PC-3 (cell line): ENCODE measurements at regions not wholly inside any gene's neighbourhood (a gene's known extent, or its start where the extent isn't known, plus 50 kb on each side); places are given as distances from the start of the nearest gene placed in this dataset.

Experiments
- ATAC-seq: fragments of 200-7000 bp; cut with Tn5 transposase; 2 replicates; pipeline ENCODE4 v1.9.1; 2020; ENCODE audit warnings: mild to moderate bottlenecking, moderate library complexity
- BruUV-seq: library from RNA; stranded (reverse); fragments of 400-500 nt; replicated peaks from 2 replicates; lab custom pipeline; 2021; lab: Mats Ljungman, UMichigan
- CTCF ChIA-PET: fragments of 300-600 bp; sonication (Branson Sonifier 250); formaldehyde crosslinking; loops from one replicate; lab custom pipeline; 2022; ENCODE audit warnings: antibody characterized with exemption; lab: Charles Lee
- POLR2A ChIA-PET: fragments of 300-600 bp; sonication (Branson Sonifier 250); formaldehyde crosslinking; loops from one replicate; lab custom pipeline; 2022; ENCODE audit warnings: antibody characterized with exemption; ENCODE audit not compliant: unreplicated experiment; lab: Charles Lee
- DNase-seq: peaks from one replicate; pipeline ENCODE4 v3.0.0-alpha.2; 2015
- H2AFZ ChIP-seq: fragments of 300-600 bp; sonication (generic); 2 replicates; pipeline ENCODE4 v1.6.0; 2016; ENCODE audit warnings: antibody characterized with exemption, low read length
- H3F3A ChIP-seq: fragments of 300-600 bp; sonication (generic); one replicate; pipeline ENCODE4 v1.6.0; 2017; ENCODE audit warnings: antibody characterized with exemption, low read length, control low read depth, mild to moderate bottlenecking; ENCODE audit not compliant: unreplicated experiment
- H3K27ac ChIP-seq: fragments of 300-600 bp; sonication (generic); 2 replicates; pipeline ENCODE4 v1.5.1; 2016; ENCODE audit warnings: mild to moderate bottlenecking, low read length
- H3K27me3 ChIP-seq: fragments of 300-600 bp; sonication (generic); 2 replicates; pipeline ENCODE4 v1.6.1; 2016; ENCODE audit warnings: low read length, mixed read lengths
- H3K36me3 ChIP-seq: fragments of 300-600 bp; sonication (generic); 2 replicates; pipeline ENCODE4 v1.6.1; 2016; ENCODE audit warnings: low read depth, mixed run types, low read length, mixed read lengths
- H3K4me1 ChIP-seq: fragments of 300-600 bp; sonication (generic); 2 replicates; pipeline ENCODE4 v1.5.1; 2016; ENCODE audit warnings: low read length; ENCODE audit not compliant: insufficient read depth
- H3K4me2 ChIP-seq: fragments of 300-600 bp; sonication (generic); 2 replicates; pipeline ENCODE4 v1.6.0; 2016; ENCODE audit warnings: low read length
- H3K4me3 ChIP-seq: fragments of 300-600 bp; sonication (generic); 2 replicates; pipeline ENCODE4 v1.5.1; 2016; ENCODE audit warnings: mild to moderate bottlenecking, low read length, mixed read lengths
- H3K79me2 ChIP-seq: fragments of 300-600 bp; sonication (generic); 2 replicates; pipeline ENCODE4 v1.6.1; 2017; ENCODE audit warnings: low read length, mixed read lengths
- H3K9ac ChIP-seq: fragments of 300-600 bp; sonication (generic); 2 replicates; pipeline ENCODE4 v1.6.0; 2016; ENCODE audit warnings: mild to moderate bottlenecking, low read length
- H3K9me2 ChIP-seq: fragments of 300-600 bp; sonication (generic); replicated peaks from 2 replicates; pipeline ENCODE4 v1.6.1; 2016; ENCODE audit warnings: mixed run types, low read length, mixed read lengths
- H3K9me3 ChIP-seq: fragments of 300-600 bp; sonication (generic); 2 replicates; pipeline ENCODE4 v1.6.1; 2016; ENCODE audit warnings: low read length, mixed read lengths
- H4K20me1 ChIP-seq: fragments of 300-600 bp; sonication (generic); 2 replicates; pipeline ENCODE4 v1.6.1; 2016; ENCODE audit warnings: low read length, mixed read lengths
- CTCF ChIP-seq: fragments of 300-600 bp; sonication (generic); conservative IDR thresholded peaks from 2 replicates; pipeline ENCODE4 v1.5.1; 2017; ENCODE audit warnings: antibody characterized with exemption, low read depth, mild to moderate bottlenecking, low read length
- EZH2 ChIP-seq: fragments of 300-600 bp; sonication (generic); IDR thresholded peaks from one replicate; pipeline ENCODE4 v1.6.1; 2017; ENCODE audit warnings: antibody characterized with exemption, mild to moderate bottlenecking, low read length; ENCODE audit not compliant: unreplicated experiment
- EZH2phosphoT487 ChIP-seq: fragments of 300-600 bp; sonication (generic); IDR thresholded peaks from 2 replicates; pipeline ENCODE4 v1.6.1; 2018; ENCODE audit warnings: mild to moderate bottlenecking, antibody characterized with exemption, low read length, borderline replicate concordance
- intact Hi-C: fragments of 100-400 bp; cut with micrococcal nuclease; formaldehyde crosslinking; loops from 2 replicates; pipeline ENCODE4 v1.9.0; 2023

- BruUV-seq, result no TSS peak
- CTCF ChIA-PET, result no interaction called here
- ATAC-seq, result no peak
These were observed 147.2 kb upstream of the CD180 start for GRCh38 chr5:67343835-67344234.

GRCh38 chr5:67341478-67341877 lies 144.9 kb upstream of the CD180 start:
- no peak overlapping the region for H3K27ac ChIP-seq
- no peaks in the 10 kb centered on the region for H3K79me2 ChIP-seq
- no peak overlapping the region for H3K9ac ChIP-seq
- no peak overlapping the region for H3K4me2 ChIP-seq
- H3F3A ChIP-seq, result no peaks in the 10 kb centered on the region
- TF ChIP-seq CTCF, result no peak
- TF ChIP-seq EZH2, result no peak
- TF ChIP-seq EZH2phosphoT487, result no peak
- H3K27me3 ChIP-seq, result no peaks in the 10 kb centered on the region
- intact Hi-C loops, result no loop called here
- no peaks in the 10 kb centered on the region for H3K9me3 ChIP-seq
- DNase-seq, result no peak
- H4K20me1 ChIP-seq, result no peaks in the 10 kb centered on the region
- no peak overlapping the region for H3K4me3 ChIP-seq
- no peak for ATAC-seq
- BruUV-seq, result no TSS peak
- H3K9me2 ChIP-seq, result no peaks in the 10 kb centered on the region
- CTCF ChIA-PET, result no interaction called here
- H2AFZ ChIP-seq, result no peak overlapping the region
- no peaks in the 10 kb centered on the region for H3K36me3 ChIP-seq
- POLR2A ChIA-PET, result no interaction called here
- no peaks in the 10 kb centered on the region for H3K4me1 ChIP-seq

More at GRCh38 chr5:67343835-67344234, 147.2 kb upstream of the CD180 start:
- POLR2A ChIA-PET, result no interaction called here
- no peaks in the 10 kb centered on the region for H3K9me3 ChIP-seq
- H3K9ac ChIP-seq, result no peak overlapping the region
- H3K36me3 ChIP-seq, result no peaks in the 10 kb centered on the region
- H3K9me2 ChIP-seq, result no peaks in the 10 kb centered on the region
- DNase-seq, result no peak
- no peaks in the 10 kb centered on the region for H3K27me3 ChIP-seq
- H4K20me1 ChIP-seq, result no peaks in the 10 kb centered on the region
- H2AFZ ChIP-seq, result no peak overlapping the region
- H3K27ac ChIP-seq, result no peak overlapping the region
- H3F3A ChIP-seq, result no peaks in the 10 kb centered on the region
- no peaks in the 10 kb centered on the region for H3K79me2 ChIP-seq
- intact Hi-C loops, result no loop called here
- H3K4me2 ChIP-seq, result no peak overlapping the region
- no peaks in the 10 kb centered on the region for H3K4me1 ChIP-seq
- no peak overlapping the region for H3K4me3 ChIP-seq
- TF ChIP-seq EZH2phosphoT487 (no peak), CTCF (no peak), EZH2 (no peak)

- no peak overlapping the region for H3K27ac ChIP-seq
- BruUV-seq, result no TSS peak
- H3K9me2 ChIP-seq, result no peaks in the 10 kb centered on the region
- no peaks in the 10 kb centered on the region for H3K4me1 ChIP-seq
- H3K79me2 ChIP-seq, result no peaks in the 10 kb centered on the region
- H3K36me3 ChIP-seq, result no peaks in the 10 kb centered on the region
- CTCF ChIA-PET, result no interaction called here
- H3K4me3 ChIP-seq, result no peak overlapping the region
- no peak overlapping the region for H3K9ac ChIP-seq
- H3K4me2 ChIP-seq, result no peak overlapping the region
- no peaks in the 10 kb centered on the region for H3K27me3 ChIP-seq
- DNase-seq (no peak), ATAC-seq (no peak)
- POLR2A ChIA-PET, result no interaction called here
- H3F3A ChIP-seq, result no peaks in the 10 kb centered on the region
- intact Hi-C loops, result no loop called here
- no peaks in the 10 kb centered on the region for H4K20me1 ChIP-seq
- no peak overlapping the region for H2AFZ ChIP-seq
- no peak for TF ChIP-seq EZH2phosphoT487
- TF ChIP-seq CTCF, result no peak
- TF ChIP-seq EZH2, result no peak
- H3K9me3 ChIP-seq, result no peaks in the 10 kb centered on the region
These were observed 142.7 kb upstream of the CD180 start for GRCh38 chr5:67339219-67339767.
